Anterior cingulate cortex (tissue), 58 donors: ENCODE measurements at regions not wholly inside any gene's neighbourhood (a gene's known extent, or its start where the extent isn't known, plus 50 kb on each side); places are given as distances from the start of the nearest gene placed in this dataset.
A peak's percentile ranks its signal among the peaks of the same experiment; 100 is the strongest.

ENCODE experiments used
- DNase-seq, 58 donors: peaks; one replicate each; lab custom pipeline; 2025; lab: John Stamatoyannopoulos, UW

GRCh38 chr6:40854592-40854991 is 184.4 kb downstream of the UNC5CL start:
- no peak for DNase-seq

GRCh38 chr6:40852779-40853373 is 186.1 kb downstream of the UNC5CL start:
- DNase-seq, result no peak

GRCh38 chr6:40849546-40849945 is 189.5 kb downstream of the UNC5CL start:
- DNase-seq, result no peak

GRCh38 chr6:40848868-40849514 is 190.0 kb downstream of the UNC5CL start:
- DNase-seq, result no peak

GRCh38 chr6:40848038-40848437 is 191.0 kb downstream of the UNC5CL start:
- DNase-seq, result no peak

- DNase-seq, result peak in 4 of 58 donors; percentile 3 to 20 (median 10)
Measured at GRCh38 chr6:40845553-40845952, 193.5 kb downstream of the UNC5CL start.

GRCh38 chr6:40844246-40844645 is 194.8 kb downstream of the UNC5CL start:
- DNase-seq, result no peak

GRCh38 chr6:40841721-40842120 is 197.3 kb downstream of the UNC5CL start:
- DNase-seq, result no peak

- no peak for DNase-seq
Measured at GRCh38 chr6:40832691-40833090, 206.3 kb downstream of the UNC5CL start.

GRCh38 chr6:40831381-40831780 is 207.6 kb downstream of the UNC5CL start:
- DNase-seq, result no peak

- DNase-seq, result no peak
Measured at GRCh38 chr6:40825102-40825501, 213.9 kb downstream of the UNC5CL start.

- peak in 3 of 58 donors; percentile 3 to 7 (median 7) for DNase-seq
Measured at GRCh38 chr6:40823917-40824891, 214.8 kb downstream of the UNC5CL start.

GRCh38 chr6:40822619-40823018 is 216.4 kb downstream of the UNC5CL start:
- DNase-seq, result no peak

GRCh38 chr6:40819182-40819834 is 219.7 kb downstream of the UNC5CL start:
- peak in 3 of 58 donors; percentile 5 to 60 (median 9) for DNase-seq

- no peak for DNase-seq
Measured at GRCh38 chr6:40817369-40817768, 221.7 kb downstream of the UNC5CL start.

- DNase-seq, result no peak
Measured at GRCh38 chr6:40816601-40817000, 222.4 kb downstream of the UNC5CL start.

- no peak for DNase-seq
Measured at GRCh38 chr6:40815731-40816130, 223.3 kb downstream of the UNC5CL start.

- no peak for DNase-seq
Measured at GRCh38 chr6:40810171-40810570, 223.0 kb upstream of the LRFN2 start.

- DNase-seq, result no peak
Measured at GRCh38 chr6:40809627-40810026, 222.5 kb upstream of the LRFN2 start.

- DNase-seq, result no peak
Measured at GRCh38 chr6:40807484-40807883, 220.3 kb upstream of the LRFN2 start.
